Liver (tissue), 8 donors: ENCODE measurements at regions not wholly inside any gene's neighbourhood (a gene's known extent, or its start where the extent isn't known, plus 50 kb on each side); places are given as distances from the start of the nearest gene placed in this dataset.
"Not testable (repeated sequence)": the region's sequence is repeated elsewhere in the genome, so short reads cannot be mapped to it uniquely, and the experiment has no call there.

Experiments used
- DNase-seq: peaks from one replicate; pipeline ENCODE4 v3.0.0-alpha.2; 2017; ENCODE audit warnings: low spot score
- H3K27ac ChIP-seq, 2 donors: one replicate each; pipeline ENCODE4 v1.7.0; 2013; ENCODE audit warnings: inconsistent platforms in 2 of 2, low read length in 2 of 2, control low read depth in 1 of 2, low read depth in 1 of 2, mild to moderate bottlenecking in 1 of 2
- H3K27me3 ChIP-seq, 4 donors: one replicate each; pipeline versions ENCODE4 v1.6.1 to v1.7.0; 2013; ENCODE audit warnings: low read length in 3 of 4, inconsistent platforms in 1 of 4, mild to moderate bottlenecking in 1 of 4, moderate library complexity in 1 of 4; ENCODE audit not compliant: control insufficient read depth in 4 of 4, insufficient read depth in 4 of 4
- H3K36me3 ChIP-seq, 4 donors: one replicate each; pipeline versions ENCODE4 v1.6.1 to v1.7.0; 2013; ENCODE audit warnings: low read length in 3 of 4, mild to moderate bottlenecking in 3 of 4, low read depth in 1 of 4, moderate library complexity in 1 of 4; ENCODE audit not compliant: control insufficient read depth in 4 of 4, insufficient read depth in 3 of 4
- H3K4me1 ChIP-seq, 4 donors: one replicate each; pipeline versions ENCODE4 v1.6.1 to v1.7.0; 2013; ENCODE audit warnings: low read length in 3 of 4, mild to moderate bottlenecking in 3 of 4, moderate library complexity in 1 of 4; ENCODE audit not compliant: control insufficient read depth in 4 of 4, insufficient read depth in 4 of 4
- H3K4me3 ChIP-seq, 3 donors: one replicate each; pipeline versions ENCODE4 v1.6.1 to v1.7.0; 2013; ENCODE audit warnings: low read length in 3 of 3, control low read depth in 1 of 3, low read depth in 1 of 3, mild to moderate bottlenecking in 1 of 3
- H3K9ac ChIP-seq, 2 donors: one replicate each; pipeline ENCODE4 v1.7.0; 2013; ENCODE audit warnings: low read length in 2 of 2, mild to moderate bottlenecking in 2 of 2, moderate library complexity in 2 of 2, control low read depth in 1 of 2, low read depth in 1 of 2
- H3K9me3 ChIP-seq, 4 donors: one replicate each; pipeline versions ENCODE4 v1.6.1 to v1.7.0; 2013; ENCODE audit warnings: low read length in 3 of 4; ENCODE audit not compliant: control insufficient read depth in 4 of 4
- CTCF ChIP-seq: fragments of 150-350 bp; IDR thresholded peaks from 2 replicates; pipeline ENCODE4 v1.5.1; 2017; ENCODE audit warnings: improper control_type of control experiment, low read depth, low read length; ENCODE audit not compliant: missing input control
- GABPA ChIP-seq, 2 donors: IDR thresholded peaks in 1 of 2; conservative IDR thresholded peaks in 1 of 2; 2 replicates each; pipeline ENCODE4 v1.6.1; 2016; ENCODE audit warnings: antibody characterized with exemption in 2 of 2, mild to moderate bottlenecking in 1 of 2, moderate library complexity in 1 of 2
- RAD21 ChIP-seq, 2 donors: IDR thresholded peaks; 2 replicates each; pipeline ENCODE4 v1.6.1; 2016; ENCODE audit warnings: antibody characterized with exemption in 2 of 2, mild to moderate bottlenecking in 2 of 2
- RXRA ChIP-seq, 2 donors: IDR thresholded peaks; 2 replicates each; pipeline ENCODE4 v1.6.1; 2017 to 2018; ENCODE audit warnings: antibody characterized with exemption in 2 of 2, mild to moderate bottlenecking in 1 of 2
- WGBS: extraction: QIAGEN DNeasy Blood & Tissue Kit; methylation state at CpG from one replicate; pipeline ENCODE4 v1.1.7; 2013; 5-methylcytosine and 5-hydroxymethylcytosine counted together
- donor health status: healthy.
- donor health status: healthy.
- donor health status: healthy.
- donor health status: healthy.
- donor health status: healthy.

- H3K4me1 ChIP-seq, H3K9ac ChIP-seq, H3K9me3 ChIP-seq, DNase-seq, H3K36me3 ChIP-seq, H3K4me3 ChIP-seq, H3K27ac ChIP-seq, H3K27me3 ChIP-seq: not testable (repeated sequence)
- 47% methylated on average over 3 of the region's 4 CpGs for WGBS
Measured at GRCh38 chr1:120357046-120357445, 57.8 kb upstream of the NBPF8 start.

GRCh38 chr1:120356170-120356569 lies 58.7 kb upstream of the NBPF8 start:
- H3K9me3 ChIP-seq, H3K27me3 ChIP-seq, H3K4me1 ChIP-seq, H3K9ac ChIP-seq, H3K4me3 ChIP-seq, DNase-seq, H3K27ac ChIP-seq, H3K36me3 ChIP-seq: not testable (repeated sequence)
- 44% methylated on average over 5 of the region's 8 CpGs for WGBS
- TF ChIP-seq CTCF (peak; percentile 19), RAD21 (IDR thresholded peaks at IDR 0.05) (peak; percentile 33 to 54)

DNA sequence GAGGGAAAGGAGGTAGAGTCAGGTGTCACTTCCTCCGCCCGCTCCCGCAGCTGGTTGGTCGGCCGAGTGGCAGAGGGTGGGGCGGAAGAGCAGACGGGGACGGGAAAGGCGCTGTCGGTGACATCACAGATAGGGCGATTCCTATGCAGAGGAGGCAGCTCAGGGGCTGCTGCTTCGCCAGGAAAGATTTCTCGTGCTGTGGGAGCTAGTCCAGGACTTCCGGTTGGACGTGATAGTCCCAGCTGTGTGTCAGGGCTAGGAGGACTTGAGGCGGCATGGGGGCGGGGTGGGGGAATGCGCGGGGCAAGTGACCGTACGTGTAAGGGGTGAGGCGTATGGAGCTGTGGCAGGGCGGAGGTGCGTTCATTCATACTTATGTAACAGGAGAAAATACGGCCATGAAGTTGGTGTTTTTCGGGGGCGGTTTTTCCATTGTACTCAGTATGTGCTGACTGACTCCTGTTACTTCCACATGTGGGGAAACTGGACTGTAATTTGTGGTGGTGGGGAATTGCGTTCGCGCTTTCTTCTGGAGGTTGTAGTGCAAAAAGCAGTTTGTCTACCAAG lies 60.1 kb upstream of the NBPF8 start:
- DNase-seq, H3K4me1 ChIP-seq, H3K36me3 ChIP-seq, H3K9ac ChIP-seq, H3K27me3 ChIP-seq, H3K9me3 ChIP-seq: not testable (repeated sequence)
- TF ChIP-seq GABPA (IDR thresholded peaks at IDR 0.05 in 1 of 2, conservative IDR thresholded peaks at IDR 0.05 in 1 of 2) = peak in 1 of 2 donors; percentile 34
- TF ChIP-seq RXRA (IDR thresholded peaks at IDR 0.05) = peak in 1 of 2 donors; percentile 14
- 31% methylated on average over 16 of the region's 30 CpGs for WGBS
- Histone ChIP-seq H3K27ac (peak overlapping the region; percentile 59 to 60), H3K4me3 (peak overlapping the region in 1 of 3 donors; percentile 8)

DNA sequence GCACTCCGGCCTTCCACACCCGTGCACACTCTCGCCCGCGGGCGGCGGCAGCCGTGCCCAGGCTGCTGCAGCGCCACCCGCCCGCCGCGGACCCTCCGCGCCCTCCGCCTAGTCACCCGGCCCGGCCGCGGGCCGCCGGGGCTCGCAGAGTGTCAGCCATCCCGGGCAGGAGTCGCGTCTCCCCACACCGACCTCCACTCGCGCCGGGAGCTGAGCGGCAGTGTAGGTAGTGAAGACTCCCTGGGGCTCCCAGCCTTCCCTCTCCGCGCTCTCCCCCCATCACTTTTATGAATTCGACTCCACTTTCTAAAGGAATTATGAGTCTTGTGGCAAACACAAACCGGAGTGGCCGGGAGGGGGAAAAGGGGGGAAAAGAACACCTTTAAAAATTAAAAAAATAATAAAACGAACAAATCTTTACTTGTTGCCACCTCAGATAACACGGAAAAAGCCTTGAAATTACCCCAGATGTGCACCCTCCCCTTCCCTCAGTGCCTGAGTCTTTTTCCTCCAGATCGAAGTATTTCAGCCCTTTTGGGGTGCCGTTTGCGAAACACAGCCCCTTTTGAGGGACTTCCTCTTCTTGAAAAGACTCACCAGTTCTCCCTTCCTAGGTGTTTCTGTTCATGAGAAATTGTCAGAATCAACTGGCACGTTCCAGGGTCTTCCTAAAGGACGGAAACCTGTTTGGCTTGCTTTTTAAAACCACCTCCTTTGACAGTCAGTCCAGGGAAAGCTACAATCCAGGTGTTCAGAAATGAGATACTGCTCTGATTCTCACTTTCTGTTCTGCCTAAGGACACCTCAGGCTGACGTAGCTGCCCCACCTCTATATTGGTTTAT lies 72.4 kb upstream of the NBPF8 start:
- H3K9me3 ChIP-seq, H3K4me3 ChIP-seq, H3K27ac ChIP-seq, H3K36me3 ChIP-seq, H3K4me1 ChIP-seq, H3K27me3 ChIP-seq, DNase-seq: not testable (repeated sequence)
- 5% methylated on average over 25 of the region's 44 CpGs for WGBS
- H3K9ac ChIP-seq = peak overlapping the region in 1 of 2 donors; percentile 59

GRCh38 chr1:120341756-120342155 lies 73.1 kb upstream of the NBPF8 start:
- H3K36me3 ChIP-seq, H3K9me3 ChIP-seq, DNase-seq, H3K27me3 ChIP-seq, H3K4me1 ChIP-seq: not testable (repeated sequence)
- 0% methylated on average over 15 of the region's 24 CpGs for WGBS
- Histone ChIP-seq H3K27ac (peak overlapping the region in 1 of 2 donors; percentile 20), H3K9ac (peak overlapping the region in 1 of 2 donors; percentile 47), H3K4me3 (peak overlapping the region in 2 of 3 donors; percentile 42 to 45)

GRCh38 chr1:120340838-120341751 lies 73.7 kb upstream of the NBPF8 start:
- not testable (repeated sequence) for H3K9ac ChIP-seq, DNase-seq, H3K27me3 ChIP-seq, H3K4me1 ChIP-seq, H3K9me3 ChIP-seq, H3K36me3 ChIP-seq
- Histone ChIP-seq H3K27ac (peak overlapping the region in 1 of 2 donors; percentile 57), H3K4me3 (peak overlapping the region in 1 of 3 donors; percentile 45)
- 1% methylated on average over 42 of the region's 78 CpGs for WGBS

- WGBS = no CpG with 5 or more reads among the region's 2 CpGs
Measured at GRCh38 chr1:120315738-120316137, 99.1 kb upstream of the NBPF8 start.

More at GRCh38 chr1:120315738-120316137, 99.1 kb upstream of the NBPF8 start:
- not testable (repeated sequence) for H3K36me3 ChIP-seq, H3K27me3 ChIP-seq, DNase-seq, H3K9ac ChIP-seq, H3K4me1 ChIP-seq, H3K9me3 ChIP-seq, H3K27ac ChIP-seq, H3K4me3 ChIP-seq
